ENCODE measurements at regions not wholly inside any gene's neighbourhood (a gene's known extent, or its start where the extent isn't known, plus 50 kb on each side); places are given as distances from the start of the nearest gene placed in this dataset.

GRCh38 chr3:130619196-130619595 lies 102.2 kb downstream of the COL6A6 start:
- TF ChIP-seq HDAC6 (IDR thresholded peaks at IDR 0.05; ENCODE audit: low read depth, low read length) (no peak), MAFK (IDR thresholded peaks at IDR 0.05; ENCODE audit: low read depth, low read length) (no peak), CHD1 (IDR thresholded peaks at IDR 0.05; ENCODE audit: low read depth, low read length) (no peak), CTCF (IDR thresholded peaks at IDR 0.05; ENCODE audit: control extremely low read depth in 1 of 3, insufficient read depth in 1 of 3, low read depth in 1 of 3, low read length in 3 of 3) (no peak), PHF8 (conservative IDR thresholded peaks at IDR 0.05; ENCODE audit: low read depth, low read length) (no peak), TAF1 (IDR thresholded peaks at IDR 0.05; ENCODE audit: low read depth, low read length) (no peak), POLR2A (IDR thresholded peaks at IDR 0.05; ENCODE audit: control extremely low read depth in 1 of 2, low read depth in 2 of 2, low read length in 2 of 2) (no peak), BRCA1 (IDR thresholded peaks at IDR 0.05; ENCODE audit: low read depth, low read length) (no peak)

Data from H1 (cell line).